Putamen (tissue), 1 donor: ENCODE measurements at regions not wholly inside any gene's neighbourhood (a gene's known extent, or its start where the extent isn't known, plus 50 kb on each side); places are given as distances from the start of the nearest gene placed in this dataset.
"Not testable (repeated sequence)": the region's sequence is repeated elsewhere in the genome, so short reads cannot be mapped to it uniquely, and the experiment has no call there.

Experiments
- DNase-seq: peaks from one replicate; pipeline ENCODE4 v3.0.0-alpha.2; 2016; ENCODE audit warnings: low spot score

GRCh38 chr18:51248685-51249084 lies 51.2 kb upstream of the MEX3C start:
- no peak for DNase-seq

- DNase-seq = no peak
Measured at GRCh38 chr18:51250006-51250405, 52.5 kb upstream of the MEX3C start.

GRCh38 chr18:51250458-51251024 lies 53.1 kb upstream of the MEX3C start:
- DNase-seq = no peak

GRCh38 chr18:51251625-51252024 lies 54.1 kb upstream of the MEX3C start:
- DNase-seq = no peak

GRCh38 chr18:51253476-51253875 lies 56.0 kb upstream of the MEX3C start:
- DNase-seq = no peak

- no peak for DNase-seq
Measured at GRCh38 chr18:51255693-51256092, 58.2 kb upstream of the MEX3C start.

GRCh38 chr18:51257150-51257549 lies 59.7 kb upstream of the MEX3C start:
- DNase-seq = no peak

GRCh38 chr18:51260118-51260517 lies 62.6 kb upstream of the MEX3C start:
- no peak for DNase-seq

GRCh38 chr18:51266077-51266476 lies 68.6 kb upstream of the MEX3C start:
- not testable (repeated sequence) for DNase-seq

- DNase-seq = no peak
Measured at GRCh38 chr18:51266773-51267172, 69.3 kb upstream of the MEX3C start.

- no peak for DNase-seq
Measured at GRCh38 chr18:51273437-51273836, 76.0 kb upstream of the MEX3C start.

- DNase-seq = no peak
Measured at GRCh38 chr18:51275712-51276476, 78.4 kb upstream of the MEX3C start.

- peak; percentile 45 for DNase-seq
Measured at GRCh38 chr18:51278045-51278649, 80.7 kb upstream of the MEX3C start.

- DNase-seq = no peak
Measured at GRCh38 chr18:51279367-51279984, 82.0 kb upstream of the MEX3C start.

- no peak for DNase-seq
Measured at GRCh38 chr18:51287818-51288508, 90.5 kb upstream of the MEX3C start.

GRCh38 chr18:51288582-51288981 lies 91.1 kb upstream of the MEX3C start:
- DNase-seq = no peak

- no peak for DNase-seq
Measured at GRCh38 chr18:51290860-51291259, 93.4 kb upstream of the MEX3C start.

- no peak for DNase-seq
Measured at GRCh38 chr18:51300912-51301311, 103.4 kb upstream of the MEX3C start.

- DNase-seq = no peak
Measured at GRCh38 chr18:51301376-51301775, 103.9 kb upstream of the MEX3C start.

GRCh38 chr18:51316677-51317076 lies 119.2 kb upstream of the MEX3C start:
- DNase-seq = no peak

GRCh38 chr18:51321696-51322095 lies 124.2 kb upstream of the MEX3C start:
- no peak for DNase-seq

GRCh38 chr18:51323961-51324360 lies 126.5 kb upstream of the MEX3C start:
- no peak for DNase-seq
